DND-41 (cell line): ENCODE measurements at regions not wholly inside any gene's neighbourhood (a gene's known extent, or its start where the extent isn't known, plus 50 kb on each side); places are given as distances from the start of the nearest gene placed in this dataset.
"Not testable (repeated sequence)": the region's sequence is repeated elsewhere in the genome, so short reads cannot be mapped to it uniquely, and the experiment has no call there.

Source experiments
- CTCF ChIP-seq: IDR thresholded peaks from 2 replicates; pipeline ENCODE4 v1.5.1; 2012; ENCODE audit warnings: borderline replicate concordance, low read length, moderate library complexity, mild to moderate bottlenecking; ENCODE audit not compliant: poor library complexity, severe bottlenecking; ENCODE audit errors: extremely low read depth
- EZH2 ChIP-seq: IDR thresholded peaks from 3 replicates; pipeline ENCODE4 v1.6.1; 2012; ENCODE audit warnings: borderline replicate concordance, low read depth, mild to moderate bottlenecking, moderate library complexity, low read length, inconsistent platforms; ENCODE audit not compliant: severe bottlenecking

DNA sequence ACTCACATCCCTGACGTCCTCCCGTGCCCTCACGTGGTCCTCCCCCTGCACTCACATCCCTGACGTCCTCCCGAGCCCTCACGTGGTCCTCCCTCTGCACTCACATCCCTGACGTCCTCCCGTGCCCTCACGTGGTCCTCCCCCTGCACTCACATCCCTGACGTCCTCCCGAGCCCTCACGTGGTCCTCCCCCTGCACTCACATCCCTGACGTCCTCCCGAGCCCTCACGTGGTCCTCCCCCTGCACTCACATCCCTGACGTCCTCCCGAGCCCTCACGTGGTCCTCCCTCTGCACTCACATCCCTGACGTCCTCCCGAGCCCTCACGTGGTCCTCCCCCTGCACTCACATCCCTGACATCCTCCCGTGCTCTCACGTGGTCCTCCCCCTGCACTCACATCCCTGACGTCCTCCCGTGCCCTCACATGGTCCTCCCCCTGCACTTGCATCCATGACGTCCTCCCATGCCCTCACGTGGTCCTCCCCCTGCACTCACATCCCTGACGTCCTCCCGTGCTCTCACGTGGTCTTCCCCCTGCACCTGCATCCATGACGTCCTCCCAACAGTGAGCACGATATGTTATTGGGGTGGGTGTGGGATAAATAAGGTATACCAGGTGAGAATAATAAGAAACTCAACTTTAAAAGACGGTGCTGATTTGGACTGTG lies 57.0 kb upstream of the SAMD11 start:
- not testable (repeated sequence) for TF ChIP-seq CTCF, EZH2
